ENCODE measurements at regions not wholly inside any gene's neighbourhood (a gene's known extent, or its start where the extent isn't known, plus 50 kb on each side); places are given as distances from the start of the nearest gene placed in this dataset.
"Not testable (repeated sequence)": the region's sequence is repeated elsewhere in the genome, so short reads cannot be mapped to it uniquely, and the experiment has no call there.

DNA sequence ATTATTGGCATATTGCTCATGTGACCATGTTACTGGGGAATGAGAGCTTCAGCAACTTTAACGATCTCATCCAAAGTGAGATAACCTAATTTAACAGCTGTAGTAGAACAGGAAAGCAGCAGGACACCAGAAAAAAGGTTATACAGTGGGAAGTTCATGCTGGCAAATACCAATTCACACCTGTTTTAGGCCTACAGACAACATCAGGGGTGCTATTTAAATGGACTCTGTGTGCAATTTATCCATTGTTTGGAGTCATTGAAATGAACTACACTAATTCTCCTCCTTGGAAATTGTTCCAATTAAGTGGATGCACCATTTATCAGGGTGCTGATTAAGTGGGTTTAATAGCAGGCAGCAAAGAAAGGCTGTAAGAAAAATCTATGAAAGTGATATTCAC lies 424.4 kb upstream of the LMO3 start:
- no peak overlapping the region for H3K4me3 ChIP-seq (ENCODE audit: low read depth, low read length)
- no peak for TF ChIP-seq CTCF (IDR thresholded peaks at IDR 0.05; ENCODE audit: insufficient read depth, low read length, poor library complexity, severe bottlenecking)
- DNase-seq (ENCODE audit: low read depth), result no peak
- H3K36me3 ChIP-seq (ENCODE audit: control insufficient read depth, insufficient read depth, low read length), result no peaks in the 10 kb centered on the region
- no peaks in the 10 kb centered on the region for H3K27me3 ChIP-seq (ENCODE audit: control insufficient read depth, insufficient read depth, low read length)

GRCh38 chr12:17028348-17028747 lies 422.4 kb upstream of the LMO3 start:
- Histone ChIP-seq H3K27me3 (ENCODE audit: control insufficient read depth, insufficient read depth, low read length) (no peaks in the 10 kb centered on the region), H3K36me3 (ENCODE audit: control insufficient read depth, insufficient read depth, low read length) (no peaks in the 10 kb centered on the region), H3K4me3 (ENCODE audit: low read depth, low read length) (no peak overlapping the region)
- TF ChIP-seq CTCF (IDR thresholded peaks at IDR 0.05; ENCODE audit: insufficient read depth, low read length, poor library complexity, severe bottlenecking), result peak; percentile 8
- DNase-seq (ENCODE audit: low read depth), result no peak

DNA sequence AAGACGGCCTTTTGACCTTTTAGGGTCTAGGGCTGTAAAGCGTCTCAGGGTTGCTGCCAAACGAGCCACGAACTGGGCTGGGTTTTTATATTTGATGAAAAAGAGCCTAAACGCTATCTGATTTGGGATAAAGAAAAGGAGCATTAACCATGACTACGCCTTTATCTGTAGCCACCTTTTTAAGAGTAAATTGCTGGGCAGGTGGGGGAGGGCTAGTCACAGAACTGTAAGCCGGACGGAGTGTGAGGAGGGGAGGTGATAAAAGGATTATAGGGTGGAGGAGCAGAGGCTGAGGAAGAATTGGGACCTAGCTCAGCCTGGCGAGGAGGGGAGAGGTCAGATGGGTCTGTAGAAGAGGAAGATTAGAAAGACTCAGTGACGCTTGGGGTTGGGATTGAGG lies 419.5 kb upstream of the LMO3 start:
- not testable (repeated sequence) for H3K27me3 ChIP-seq (ENCODE audit: control insufficient read depth, insufficient read depth, low read length); H3K4me3 ChIP-seq (ENCODE audit: low read depth, low read length); DNase-seq (ENCODE audit: low read depth); H3K36me3 ChIP-seq (ENCODE audit: control insufficient read depth, insufficient read depth, low read length)

GRCh38 chr12:17020765-17021164 lies 414.8 kb upstream of the LMO3 start:
- DNase-seq (ENCODE audit: low read depth), result no peak
- H3K27me3 ChIP-seq (ENCODE audit: control insufficient read depth, insufficient read depth, low read length), result no peaks in the 10 kb centered on the region
- no peak overlapping the region for H3K4me3 ChIP-seq (ENCODE audit: low read depth, low read length)
- H3K36me3 ChIP-seq (ENCODE audit: control insufficient read depth, insufficient read depth, low read length), result no peaks in the 10 kb centered on the region
- no peak for TF ChIP-seq CTCF (IDR thresholded peaks at IDR 0.05; ENCODE audit: insufficient read depth, low read length, poor library complexity, severe bottlenecking)

- H3K27me3 ChIP-seq (ENCODE audit: control insufficient read depth, insufficient read depth, low read length), result no peaks in the 10 kb centered on the region
- H3K4me3 ChIP-seq (ENCODE audit: low read depth, low read length), result no peak overlapping the region
- no peak for DNase-seq (ENCODE audit: low read depth)
- no peaks in the 10 kb centered on the region for H3K36me3 ChIP-seq (ENCODE audit: control insufficient read depth, insufficient read depth, low read length)
- no peak for TF ChIP-seq CTCF (IDR thresholded peaks at IDR 0.05; ENCODE audit: insufficient read depth, low read length, poor library complexity, severe bottlenecking)
These were observed 411.4 kb upstream of the LMO3 start for GRCh38 chr12:17017402-17017801.

DNA sequence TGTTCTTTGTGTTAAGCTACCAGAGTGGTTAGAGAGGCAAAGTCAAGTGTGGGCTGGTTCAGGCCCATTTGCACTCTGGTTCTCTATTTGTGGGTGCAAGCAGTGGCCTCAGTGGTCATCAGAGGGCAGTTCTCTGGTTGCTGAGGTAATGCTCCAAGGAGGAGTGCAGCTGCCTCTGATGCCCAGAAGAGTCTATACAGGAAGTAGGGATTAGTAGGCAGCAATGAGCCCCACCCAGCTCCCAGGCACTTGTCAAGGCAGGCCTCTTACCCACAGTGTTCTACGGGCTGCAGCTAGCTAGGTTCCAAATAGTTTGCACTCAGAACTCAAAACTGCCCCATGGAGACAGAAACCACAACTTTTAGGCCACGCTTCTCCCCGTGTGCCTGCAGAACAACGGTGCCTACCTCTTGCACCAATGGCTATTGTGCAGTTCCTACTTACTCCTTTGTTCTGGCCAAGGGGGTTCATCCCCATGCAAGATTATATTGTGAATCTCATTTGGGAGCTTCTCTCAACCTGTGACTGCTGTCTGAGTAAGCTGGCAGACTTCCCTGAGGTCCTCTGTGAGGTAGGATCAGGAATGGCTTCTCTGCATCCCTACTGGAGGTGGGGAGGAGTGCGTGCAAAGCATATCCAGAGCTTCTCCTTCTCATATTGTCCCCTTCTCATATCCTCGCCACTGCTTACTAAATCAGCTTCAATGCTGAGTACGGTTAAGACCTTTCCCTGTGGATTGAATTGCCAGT lies 410.3 kb upstream of the LMO3 start:
- H3K4me3 ChIP-seq (ENCODE audit: low read depth, low read length), result no peak overlapping the region
- no peak for TF ChIP-seq CTCF (IDR thresholded peaks at IDR 0.05; ENCODE audit: insufficient read depth, low read length, poor library complexity, severe bottlenecking)
- no peak for DNase-seq (ENCODE audit: low read depth)
- no peaks in the 10 kb centered on the region for H3K36me3 ChIP-seq (ENCODE audit: control insufficient read depth, insufficient read depth, low read length)
- no peaks in the 10 kb centered on the region for H3K27me3 ChIP-seq (ENCODE audit: control insufficient read depth, insufficient read depth, low read length)
